HG02870 (cell line): ENCODE measurements at regions not wholly inside any gene's neighbourhood (a gene's known extent, or its start where the extent isn't known, plus 50 kb on each side); places are given as distances from the start of the nearest gene placed in this dataset.
"Not testable (repeated sequence)": the region's sequence is repeated elsewhere in the genome, so short reads cannot be mapped to it uniquely, and the experiment has no call there.

Experiments
- ATAC-seq: cut with Tn5 transposase; IDR thresholded peaks from one replicate; pipeline ENCODE4 v1.9.1; 2021; ENCODE audit warnings: mild to moderate bottlenecking, moderate library complexity; ENCODE audit not compliant: unreplicated experiment

GRCh38 chr12:47378222-47378582 lies 298.4 kb upstream of the AMIGO2 start:
- ATAC-seq = no peak

DNA sequence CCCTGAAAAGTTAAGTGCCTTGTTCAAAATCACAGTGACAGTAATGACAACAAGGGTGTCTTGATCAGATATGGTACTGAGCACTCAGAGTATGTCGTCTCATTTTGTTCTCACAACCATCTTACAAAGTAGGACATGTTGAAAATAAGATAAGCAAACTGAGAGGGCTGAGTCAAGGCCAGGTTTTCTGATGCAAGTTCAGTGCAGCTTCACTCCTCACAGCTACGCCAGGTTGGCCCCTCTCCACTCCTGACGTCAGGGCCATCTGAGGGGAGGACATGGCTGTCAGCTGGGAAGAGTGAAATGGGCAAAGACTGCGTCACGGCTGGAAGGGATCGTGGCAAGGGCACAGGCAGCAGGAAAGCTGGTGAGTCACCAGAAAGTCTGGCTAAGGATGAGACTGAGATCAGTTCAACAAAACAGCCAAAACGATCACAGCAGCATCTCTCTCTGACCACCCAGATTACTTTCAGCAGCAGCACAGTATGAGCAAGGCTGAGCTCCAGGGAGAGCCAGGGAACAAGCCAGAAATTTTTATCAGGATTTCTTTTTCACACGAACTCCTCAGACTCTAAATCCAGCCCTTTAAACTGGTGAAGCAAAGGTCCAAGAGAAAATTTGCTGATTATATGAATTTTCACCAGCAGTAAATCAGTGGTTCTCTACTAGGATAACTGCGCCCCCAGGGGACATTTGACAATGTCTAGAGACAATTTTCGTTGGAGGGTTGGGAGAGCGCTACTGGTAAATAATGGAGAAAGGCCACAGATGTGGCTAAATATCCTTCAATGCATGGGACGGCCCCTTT lies 297.9 kb upstream of the AMIGO2 start:
- ATAC-seq = no peak

DNA sequence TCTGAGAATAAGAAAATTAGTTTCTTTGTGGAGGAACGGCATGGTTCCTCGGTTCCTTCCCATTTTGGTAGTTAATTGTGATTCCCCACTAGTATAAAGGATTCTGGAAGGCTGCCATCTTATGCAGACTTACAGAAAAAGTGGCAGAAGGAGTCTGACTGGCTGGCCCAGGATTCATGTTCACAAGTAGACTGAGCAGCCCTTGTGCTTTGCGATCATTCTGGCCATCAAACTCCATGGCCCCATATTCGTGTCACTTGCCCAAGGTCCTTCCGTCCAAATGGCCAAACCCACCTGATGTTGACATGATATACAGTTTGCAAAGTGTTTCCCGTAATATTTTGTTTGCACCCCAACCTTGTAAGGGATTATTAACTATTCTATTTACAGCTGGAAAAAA lies 297.2 kb upstream of the AMIGO2 start:
- ATAC-seq = no peak

DNA sequence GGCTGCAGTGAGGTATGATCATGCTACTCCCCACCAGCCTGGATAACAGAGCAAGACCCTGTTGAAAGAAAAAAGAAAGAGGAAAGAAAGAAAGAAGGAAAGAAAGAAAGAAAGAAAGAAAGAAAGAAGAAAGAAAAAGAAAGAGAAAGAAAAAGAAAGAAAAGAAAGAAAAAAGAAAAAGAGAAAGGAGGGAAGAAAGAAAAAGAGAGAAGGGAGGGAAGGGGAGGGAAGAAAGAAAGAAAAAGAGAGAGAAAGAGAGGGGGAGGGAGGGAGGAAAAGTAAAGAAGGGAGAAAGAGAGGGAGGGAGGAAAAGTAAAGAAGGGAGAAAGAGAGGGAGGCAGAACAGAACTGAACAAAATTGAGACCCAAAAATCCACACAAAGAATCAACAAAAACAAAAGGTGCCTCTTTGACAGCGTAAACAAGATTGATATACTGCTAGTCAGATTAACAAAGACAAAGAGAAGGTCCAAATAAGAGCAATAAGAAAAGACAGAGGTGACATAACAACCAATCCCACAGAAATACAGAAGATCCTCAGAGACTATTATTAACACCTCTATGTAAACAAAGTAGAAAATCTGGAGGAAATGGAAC lies 293.9 kb upstream of the AMIGO2 start:
- ATAC-seq = no peak

DNA sequence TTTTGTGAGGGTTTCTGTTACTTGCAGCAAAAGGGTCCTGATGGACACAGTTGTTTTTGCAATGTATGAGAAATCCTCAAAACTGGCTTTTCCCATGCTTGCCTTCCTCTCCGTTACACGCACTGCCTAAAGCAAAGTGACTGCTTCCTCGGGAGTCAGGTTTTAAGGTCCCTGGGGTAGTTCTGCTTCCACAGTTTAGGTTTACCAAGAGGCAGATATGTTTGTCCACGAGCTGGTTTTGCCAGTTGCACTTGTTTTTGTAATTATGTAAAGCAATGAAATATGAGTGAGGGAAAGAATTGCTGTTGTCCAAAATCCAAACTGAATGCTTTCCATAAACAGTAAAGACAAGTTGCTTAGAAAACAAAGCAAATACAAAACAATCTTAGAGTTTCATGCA lies 290.7 kb upstream of the AMIGO2 start:
- no peak for ATAC-seq

- no peak for ATAC-seq
Measured at GRCh38 chr12:47369085-47369484, 289.3 kb upstream of the AMIGO2 start.

GRCh38 chr12:47367912-47368537 lies 288.3 kb upstream of the AMIGO2 start:
- ATAC-seq = no peak

- ATAC-seq = no peak
Measured at GRCh38 chr12:47366579-47366978, 286.8 kb upstream of the AMIGO2 start.

DNA sequence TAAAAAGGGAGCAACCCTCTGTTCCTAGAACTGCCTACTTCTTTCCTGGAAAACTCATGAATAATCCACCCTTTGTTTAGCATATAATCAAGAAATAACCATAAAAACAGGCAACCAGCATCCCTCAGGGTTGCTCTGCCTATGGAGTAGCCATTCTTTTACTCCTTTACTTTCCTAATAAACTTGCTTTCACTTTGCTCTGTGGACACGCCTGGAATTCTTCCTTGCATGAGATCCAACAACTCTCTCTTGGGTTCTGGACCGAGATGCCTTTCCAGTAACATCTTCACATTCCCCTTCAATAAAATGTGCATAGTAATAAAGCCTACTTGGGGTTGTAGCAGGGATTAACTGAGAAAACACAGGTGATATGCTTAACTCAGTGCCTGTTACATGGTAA lies 286.4 kb upstream of the AMIGO2 start:
- ATAC-seq = no peak

DNA sequence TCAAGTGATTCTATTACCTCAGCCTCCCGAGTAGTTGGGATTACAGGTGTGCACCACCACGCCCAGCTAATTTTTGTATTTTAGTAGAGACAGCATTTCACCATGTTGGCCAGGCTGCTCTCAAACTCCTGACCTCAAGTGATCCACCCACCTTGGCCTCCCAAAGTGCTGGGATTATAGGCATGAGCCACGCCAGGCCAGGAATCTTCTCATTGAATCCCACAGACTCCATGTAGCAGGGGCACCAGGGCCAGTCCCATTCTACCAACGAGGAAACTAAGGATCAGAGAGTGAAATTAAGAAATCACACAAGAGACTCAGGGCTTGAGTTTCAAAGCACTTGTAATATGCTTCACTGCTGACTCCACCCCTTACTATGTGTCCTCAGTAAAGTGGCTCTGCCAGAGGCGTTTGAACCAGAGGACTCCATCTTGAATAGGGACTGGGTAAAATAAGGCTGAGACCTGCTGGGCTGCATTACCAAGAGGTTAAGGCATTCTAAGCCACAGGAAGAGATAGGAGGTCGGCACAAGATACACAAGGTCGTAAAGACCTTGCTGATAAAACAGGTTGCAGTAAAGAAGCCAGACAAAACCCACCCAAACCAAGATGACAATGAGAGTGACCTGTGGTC lies 285.8 kb upstream of the AMIGO2 start:
- not testable (repeated sequence) for ATAC-seq

GRCh38 chr12:47364261-47364660 lies 284.5 kb upstream of the AMIGO2 start:
- ATAC-seq = no peak

DNA sequence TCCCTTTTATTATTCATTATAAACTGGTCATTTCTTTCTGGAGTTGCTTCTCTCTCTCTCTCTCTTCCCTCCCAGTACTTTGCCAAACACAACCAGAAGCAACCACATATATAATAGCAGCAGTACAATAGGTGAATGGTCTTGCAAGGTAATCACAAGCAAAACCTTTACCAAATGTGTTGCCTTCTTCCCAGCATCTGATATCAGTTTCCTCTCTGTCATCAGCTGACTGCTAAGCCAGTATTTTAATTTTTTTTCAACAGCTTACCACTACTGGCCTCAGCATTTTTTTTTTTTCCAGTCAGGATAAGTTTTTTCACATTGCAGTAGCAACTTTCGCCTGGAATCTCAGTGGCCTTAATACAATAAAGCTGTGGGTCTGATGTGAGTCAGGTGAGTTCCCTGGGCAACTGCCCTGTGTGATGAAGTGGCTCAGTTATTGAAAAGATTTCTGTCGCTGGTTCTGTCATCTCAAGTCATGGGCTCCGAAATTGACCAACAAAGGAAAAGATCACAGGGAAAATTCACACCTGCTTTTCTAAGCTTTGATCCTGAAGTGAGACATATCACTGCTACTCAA lies 282.5 kb upstream of the AMIGO2 start:
- ATAC-seq = no peak

DNA sequence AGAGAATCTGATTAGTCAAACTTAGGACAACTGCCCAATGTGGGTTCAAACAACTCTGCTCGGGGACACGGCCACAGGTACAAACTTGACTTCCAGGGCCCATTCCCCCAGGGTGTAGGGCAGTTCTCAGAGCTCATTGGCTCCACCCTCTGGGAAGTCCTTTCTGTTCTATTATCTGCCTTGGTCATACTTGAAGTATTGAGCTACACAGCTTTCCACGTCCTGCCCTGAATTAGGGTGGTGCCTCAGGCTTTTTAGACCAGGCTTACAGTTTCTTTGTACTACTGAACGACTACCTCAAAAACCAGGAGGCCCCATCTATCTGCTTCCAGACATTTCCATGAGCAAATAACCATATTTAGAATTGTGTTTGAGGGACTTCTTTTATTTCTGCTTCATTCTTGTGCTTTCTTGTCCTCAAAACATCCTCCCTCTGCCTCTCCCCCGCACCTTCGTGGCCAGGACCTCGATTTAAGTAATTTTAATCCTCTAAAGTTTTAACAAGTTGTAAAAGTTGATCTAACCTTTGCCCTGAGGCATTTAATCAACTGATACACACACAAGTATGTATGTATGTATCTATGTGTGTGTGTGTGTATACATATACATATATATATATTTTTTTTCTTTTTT lies 281.7 kb upstream of the AMIGO2 start:
- ATAC-seq = peak; percentile 72

DNA sequence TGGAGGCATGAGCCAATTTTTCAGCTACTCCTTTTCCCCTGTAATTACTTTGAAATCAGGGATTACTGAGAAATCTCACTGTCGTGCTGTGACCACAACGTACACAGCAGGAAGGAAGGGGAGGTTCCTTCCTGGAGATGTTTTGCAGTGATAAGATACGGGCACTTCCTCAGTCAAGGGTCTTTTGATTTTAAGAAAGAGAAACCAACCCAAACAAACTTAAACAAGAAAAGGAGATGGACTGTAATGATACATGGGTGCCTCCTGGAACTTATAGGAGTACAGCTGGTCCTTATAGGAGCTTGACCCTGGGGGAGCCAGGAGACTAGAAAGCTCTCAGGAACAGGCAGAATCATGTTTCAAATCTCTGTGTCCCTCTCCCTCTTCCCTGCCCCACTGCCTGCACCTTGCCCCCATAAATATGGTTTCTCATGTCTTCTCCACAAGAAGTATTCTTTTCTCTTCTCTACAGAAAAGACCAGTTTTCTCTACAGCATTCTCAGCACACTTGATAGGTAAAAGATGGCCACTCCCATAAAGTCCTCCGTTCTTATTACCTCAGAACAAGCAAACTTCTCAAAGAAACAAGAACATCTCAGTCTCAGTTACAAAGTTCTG lies 281.1 kb upstream of the AMIGO2 start:
- peak; percentile 12 for ATAC-seq

DNA sequence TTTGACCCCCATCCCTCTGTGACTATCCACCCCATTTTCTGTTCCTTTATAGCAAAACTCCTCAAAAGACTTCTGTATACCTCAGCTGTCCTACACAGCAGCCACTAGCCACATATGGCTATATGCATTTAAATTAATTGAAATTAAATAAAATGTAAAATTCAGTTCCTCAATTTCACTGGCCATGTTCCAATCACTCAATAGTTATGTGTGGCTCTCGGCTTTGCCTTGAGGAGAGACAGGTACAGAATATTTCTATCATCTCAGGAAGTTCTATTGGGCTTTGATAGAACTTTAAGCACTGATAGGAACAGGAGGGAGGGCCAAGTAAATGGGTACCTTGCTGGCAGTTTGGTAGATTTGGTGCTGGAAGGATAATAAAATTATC lies 280.3 kb upstream of the AMIGO2 start:
- ATAC-seq = no peak

DNA sequence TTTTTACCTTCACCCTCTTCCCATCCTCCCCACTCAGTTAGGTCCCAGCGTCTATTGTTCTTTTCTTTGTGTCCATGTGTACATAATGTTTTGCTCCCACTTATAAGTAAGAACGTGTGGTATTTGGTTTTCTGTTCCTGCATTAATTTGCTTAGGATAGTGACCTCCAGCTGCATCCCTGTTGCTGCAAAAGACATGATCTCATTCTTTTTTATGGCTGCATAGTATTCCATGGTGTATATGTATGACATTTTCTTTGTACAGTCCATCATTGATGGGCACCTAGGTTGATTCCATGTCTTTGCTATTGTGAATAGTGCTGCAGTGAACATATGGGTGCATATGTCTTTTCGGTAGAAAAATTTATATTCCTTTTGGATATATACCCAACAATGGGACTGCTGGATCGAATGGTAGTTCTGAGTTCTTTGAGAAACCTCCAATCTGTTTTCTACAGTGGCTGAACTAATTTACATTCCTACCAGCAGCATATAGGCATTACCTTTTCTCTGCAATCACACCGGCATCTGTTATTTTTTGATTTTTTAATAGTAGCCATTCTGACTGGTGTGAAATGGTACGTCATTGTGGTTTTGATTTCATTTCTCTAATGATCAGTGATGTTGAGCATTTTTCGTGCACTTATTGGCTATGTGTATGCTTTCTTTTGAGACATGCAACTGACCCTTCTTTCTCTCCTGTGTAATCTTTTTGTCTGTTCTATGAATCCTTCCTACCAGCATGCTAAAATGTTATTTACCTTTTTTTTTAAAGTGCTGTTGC lies 279.7 kb upstream of the AMIGO2 start:
- no peak for ATAC-seq

DNA sequence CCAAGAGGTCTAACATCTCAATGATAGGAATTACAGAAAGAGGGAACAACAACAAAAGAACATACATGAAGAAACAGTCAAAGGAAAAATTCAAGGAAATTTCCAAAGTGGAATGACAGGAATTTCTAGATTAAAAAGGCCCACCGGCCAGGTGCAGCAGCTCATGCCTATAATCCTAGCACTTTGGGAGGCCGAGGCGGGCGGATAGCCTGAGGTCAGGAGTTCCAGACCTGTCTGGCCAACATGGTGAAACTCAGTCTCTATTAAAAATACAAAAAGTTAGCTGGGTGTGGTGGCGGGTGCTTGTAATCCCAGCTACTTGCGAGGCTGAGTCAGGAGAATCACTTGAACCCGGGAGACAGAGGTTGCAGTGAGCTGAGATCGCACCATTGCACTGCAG lies 277.2 kb upstream of the AMIGO2 start:
- ATAC-seq = not testable (repeated sequence)

DNA sequence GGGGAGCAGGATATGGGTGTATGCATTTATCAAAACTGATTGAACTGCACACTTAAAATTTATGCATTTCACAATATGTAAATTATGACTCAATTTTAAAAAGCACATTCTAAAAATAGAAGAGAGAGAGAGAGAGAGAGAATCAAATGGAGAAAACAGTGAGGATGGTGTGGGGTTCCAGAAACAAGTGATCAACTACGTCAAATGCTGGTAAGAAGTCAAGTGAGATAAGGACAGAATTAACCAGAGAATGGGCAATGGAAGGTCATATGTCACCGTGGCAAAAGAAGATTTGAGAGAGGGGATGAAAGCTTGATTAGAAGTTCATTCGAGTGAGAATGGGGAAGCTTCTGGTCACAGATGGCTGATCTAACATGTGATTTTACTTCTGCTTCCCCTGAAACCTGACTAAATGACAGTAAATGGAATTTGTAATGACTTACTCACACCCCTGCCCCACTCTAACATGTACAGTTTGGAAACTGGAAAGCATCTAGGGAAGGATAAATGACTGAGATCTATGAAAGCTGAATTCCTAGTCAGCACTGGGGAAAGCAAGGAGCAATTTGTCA lies 276.5 kb upstream of the AMIGO2 start:
- peak; percentile 85 for ATAC-seq

- ATAC-seq = no peak
Measured at GRCh38 chr12:47353508-47353907, 273.7 kb upstream of the AMIGO2 start.
